GM18507 (cell line): ENCODE measurements at regions not wholly inside any gene's neighbourhood (a gene's known extent, or its start where the extent isn't known, plus 50 kb on each side); places are given as distances from the start of the nearest gene placed in this dataset.
"Not testable (repeated sequence)": the region's sequence is repeated elsewhere in the genome, so short reads cannot be mapped to it uniquely, and the experiment has no call there.

Experiments used
- DNase-seq: peaks from one replicate; pipeline ENCODE4 v3.0.0; 2011; ENCODE audit warnings: low read depth; ENCODE audit not compliant: insufficient read length; ENCODE audit errors: extremely low spot score
- FAIRE-seq: peaks from 2 replicates; lab custom pipeline; 2011; peaks lifted over from hg19 to GRCh38; lab: Jason Lieb, UNC

DNA sequence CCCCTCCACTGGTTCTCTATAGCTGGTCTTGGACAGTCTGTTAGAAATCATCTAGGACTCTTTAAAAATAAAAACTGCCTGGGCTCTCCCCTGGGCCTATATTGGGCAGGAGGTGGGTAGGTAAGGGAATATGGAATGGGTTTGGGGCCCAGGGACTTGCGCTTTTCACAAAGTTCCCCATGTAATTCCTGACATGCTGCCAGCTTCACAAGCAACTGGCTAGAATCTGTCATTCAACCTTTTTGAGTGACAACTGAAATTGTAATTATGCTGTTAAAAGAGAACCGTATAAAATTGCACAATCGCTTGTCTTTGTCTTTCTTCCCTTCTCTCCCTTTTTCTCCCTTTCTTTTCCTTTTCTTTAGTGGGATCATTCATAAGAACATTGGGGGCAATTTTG lies 603.1 kb downstream of the EBF1 start:
- DNase-seq (no peak), FAIRE-seq (no peak)

DNA sequence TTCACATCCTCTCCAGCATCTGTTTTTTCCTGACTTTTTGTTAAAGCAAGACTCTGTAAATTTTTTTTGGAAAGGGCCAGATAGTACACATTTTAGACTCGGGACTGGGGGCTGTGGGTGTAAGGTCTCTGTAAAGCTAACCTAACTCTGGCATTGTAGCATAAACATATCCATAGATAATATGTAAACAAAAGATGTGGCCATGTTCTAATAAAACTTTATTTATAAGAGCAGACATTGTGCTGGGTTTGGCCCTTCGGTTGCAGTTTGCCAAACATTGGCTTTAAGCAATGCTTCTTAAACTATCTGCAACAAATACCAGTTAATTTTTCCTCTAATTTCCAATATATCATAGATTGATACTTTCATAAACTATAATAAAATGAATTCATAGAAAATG lies 605.2 kb downstream of the EBF1 start:
- DNase-seq: no peak
- FAIRE-seq: no peak

DNA sequence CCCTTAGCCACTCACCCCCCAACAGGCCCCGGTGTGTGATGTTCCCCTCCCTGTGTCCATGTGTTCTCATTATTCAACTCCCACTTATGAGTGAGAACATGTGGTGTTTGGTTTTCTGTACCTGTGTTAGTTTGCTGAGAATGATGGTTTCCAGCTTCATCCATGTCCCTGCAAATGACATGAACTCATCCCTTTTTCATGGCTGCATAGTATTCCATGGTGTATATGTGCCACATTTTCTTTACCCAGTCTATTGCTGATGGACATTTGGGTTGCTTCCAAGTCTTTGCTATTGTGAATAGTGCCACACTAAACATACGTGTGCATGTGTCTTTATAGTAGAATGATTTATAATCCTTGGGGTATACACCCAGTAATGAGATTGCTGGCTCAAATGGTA lies 605.7 kb downstream of the EBF1 start:
- not testable (repeated sequence) for DNase-seq, FAIRE-seq

DNA sequence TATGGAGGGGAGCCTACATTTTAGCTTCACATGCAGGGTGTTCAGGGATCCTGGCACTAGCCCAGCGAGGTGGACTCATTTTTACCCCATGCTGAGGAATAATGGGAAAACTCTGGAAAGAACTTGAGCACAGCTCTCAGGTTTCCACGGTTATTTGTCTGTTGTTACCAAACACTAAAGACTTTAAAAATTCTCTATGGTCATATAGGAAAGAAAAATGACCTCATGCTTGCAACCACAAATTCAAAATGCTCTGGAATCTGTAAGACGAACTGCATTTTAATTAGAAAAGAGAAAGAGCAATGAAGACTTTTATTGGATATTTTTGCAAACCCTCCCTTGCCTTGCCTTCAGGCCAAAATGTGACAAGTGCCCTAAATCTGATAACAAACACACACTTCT lies 606.9 kb downstream of the EBF1 start:
- FAIRE-seq: no peak

DNA sequence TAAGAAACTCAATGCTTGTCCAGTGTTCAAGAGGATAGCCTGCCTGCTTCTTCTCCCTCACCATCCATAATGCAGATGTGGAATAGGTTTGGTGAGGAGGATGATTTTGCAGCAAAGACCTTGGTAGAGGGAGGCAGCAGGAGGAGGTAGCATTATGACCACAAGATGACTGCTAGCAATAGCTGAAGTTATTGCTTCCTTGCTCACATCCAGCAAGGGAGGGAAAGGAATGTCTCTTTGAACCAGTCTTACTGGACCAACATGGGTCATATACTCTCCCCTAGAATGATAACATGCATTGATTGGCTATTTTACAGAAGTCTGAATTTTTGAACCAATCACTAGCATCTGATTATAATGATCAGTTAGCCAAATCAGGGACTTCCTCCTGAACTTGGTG lies 607.6 kb downstream of the EBF1 start:
- FAIRE-seq: no peak
- DNase-seq: no peak

More for the DNA sequence above, 606.9 kb downstream of the EBF1 start:
- DNase-seq: no peak

DNA sequence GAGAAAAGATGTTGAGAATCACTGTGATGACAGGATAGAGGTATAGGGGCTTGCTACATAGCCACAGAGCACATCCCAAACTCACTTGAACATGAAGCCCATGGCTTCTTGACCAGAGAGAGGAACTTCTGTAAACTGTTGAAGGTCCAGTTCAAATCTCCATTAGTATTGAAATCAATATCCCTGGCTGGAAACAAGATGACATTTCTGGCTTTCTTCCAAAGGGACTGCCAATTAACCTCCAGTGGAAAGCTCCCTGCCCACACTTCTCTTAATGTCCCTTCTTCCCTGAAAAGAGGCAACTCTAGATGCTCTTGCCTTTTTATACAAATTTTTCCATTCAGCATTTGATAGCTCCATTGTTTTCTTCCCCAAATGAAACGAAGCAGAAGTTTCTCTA lies 612.1 kb downstream of the EBF1 start:
- no peak for DNase-seq
- no peak for FAIRE-seq

DNA sequence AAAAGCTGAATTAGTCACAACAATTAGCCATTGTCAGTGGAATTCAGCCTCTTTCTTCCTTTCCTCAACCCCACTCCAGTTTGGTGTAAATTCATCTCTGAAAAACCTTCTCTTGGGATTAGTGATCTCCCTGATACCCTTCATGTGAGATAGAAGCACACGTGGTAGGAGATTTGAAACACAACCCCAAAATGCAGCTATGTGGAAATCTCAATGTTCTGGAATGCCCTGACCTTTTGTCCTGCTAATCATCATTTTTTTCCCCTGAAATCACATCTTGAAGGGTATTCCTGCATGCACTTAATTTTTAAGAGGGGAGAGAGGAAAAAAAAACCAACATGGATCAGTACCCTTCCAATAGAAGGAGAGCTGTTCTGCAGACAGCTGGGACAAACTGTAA lies 612.6 kb downstream of the EBF1 start:
- DNase-seq: no peak
- FAIRE-seq: no peak

DNA sequence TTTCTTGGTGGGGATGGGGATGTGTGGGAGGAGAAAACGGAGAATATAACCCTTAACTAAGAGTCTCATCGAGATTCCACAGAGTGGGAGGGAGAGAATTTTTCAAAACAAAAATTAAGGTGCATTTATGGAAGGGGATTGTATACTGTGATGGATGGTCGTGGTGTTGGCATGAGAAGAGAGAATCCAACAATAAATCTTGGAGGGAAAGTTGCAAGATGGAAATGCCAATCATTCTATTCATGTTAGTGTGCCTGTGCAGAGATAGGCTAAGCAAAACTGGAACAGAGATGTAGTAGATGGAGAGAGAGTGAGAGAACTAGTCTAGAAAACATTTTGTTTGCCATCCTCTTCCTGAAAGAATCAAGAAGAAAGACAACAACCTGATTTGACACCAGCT lies 613.1 kb downstream of the EBF1 start:
- no peak for FAIRE-seq
- DNase-seq: no peak

DNA sequence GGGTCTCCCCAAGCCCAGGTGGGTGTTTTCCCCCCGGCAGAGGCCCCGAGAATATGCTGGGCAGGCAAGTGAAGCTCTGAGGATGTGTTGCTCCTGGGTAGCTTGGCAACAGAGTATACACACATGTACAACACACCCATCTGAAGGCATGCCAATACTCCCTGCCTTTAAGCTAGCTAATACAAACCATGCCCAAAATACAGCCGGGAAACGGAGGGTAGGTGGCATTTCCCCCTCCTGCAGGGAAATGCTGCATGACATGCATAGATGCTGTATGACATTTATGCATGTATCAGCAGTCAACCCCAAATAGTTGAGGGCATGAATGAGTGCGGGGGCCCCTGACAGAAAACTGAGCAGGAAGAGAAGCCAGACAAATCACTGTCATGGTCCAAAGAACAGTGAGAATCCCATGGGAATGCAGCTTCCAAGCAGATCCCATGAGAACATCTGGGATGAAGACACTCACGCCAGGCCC lies 614.1 kb downstream of the EBF1 start:
- FAIRE-seq (no peak), DNase-seq (no peak)

DNA sequence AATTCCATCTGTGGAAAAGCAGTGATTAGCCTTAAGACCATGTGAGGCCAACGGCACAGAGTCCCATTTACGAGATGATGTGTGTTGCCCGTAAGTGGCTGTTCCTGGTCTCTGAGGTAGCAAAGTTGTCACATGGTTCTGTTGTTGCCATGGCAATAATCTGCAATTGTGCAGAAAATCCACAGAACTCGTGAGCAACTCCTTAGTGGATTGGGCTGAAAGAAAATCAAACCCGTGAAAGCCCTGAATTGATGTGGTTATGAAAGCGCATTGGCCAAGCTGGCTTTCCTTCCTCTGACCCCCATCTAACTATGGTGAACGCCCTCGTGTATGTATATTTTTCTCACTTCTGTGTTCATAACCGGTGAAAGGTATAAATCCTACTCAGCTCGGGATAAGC lies 614.7 kb downstream of the EBF1 start:
- FAIRE-seq (no peak), DNase-seq (no peak)

DNA sequence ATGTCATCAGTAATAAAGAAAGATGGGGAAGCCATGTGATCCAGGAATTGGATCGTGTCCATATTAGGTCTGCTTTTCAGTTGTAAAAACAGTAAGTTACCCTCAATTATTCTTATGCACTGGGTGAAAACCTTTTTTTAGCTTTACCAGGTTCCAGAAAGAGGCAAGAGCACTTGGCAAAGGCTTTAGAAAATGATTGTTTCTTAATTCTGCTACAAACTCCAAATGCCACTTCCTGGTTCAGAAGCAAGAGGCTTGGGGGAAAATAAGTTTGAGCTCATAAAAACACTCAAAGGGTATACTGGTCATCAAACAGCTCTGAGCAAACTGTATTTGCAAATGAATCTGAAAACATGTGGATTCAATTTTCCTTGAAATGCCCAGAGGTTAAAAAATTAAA lies 615.6 kb downstream of the EBF1 start:
- FAIRE-seq (no peak), DNase-seq (no peak)

DNA sequence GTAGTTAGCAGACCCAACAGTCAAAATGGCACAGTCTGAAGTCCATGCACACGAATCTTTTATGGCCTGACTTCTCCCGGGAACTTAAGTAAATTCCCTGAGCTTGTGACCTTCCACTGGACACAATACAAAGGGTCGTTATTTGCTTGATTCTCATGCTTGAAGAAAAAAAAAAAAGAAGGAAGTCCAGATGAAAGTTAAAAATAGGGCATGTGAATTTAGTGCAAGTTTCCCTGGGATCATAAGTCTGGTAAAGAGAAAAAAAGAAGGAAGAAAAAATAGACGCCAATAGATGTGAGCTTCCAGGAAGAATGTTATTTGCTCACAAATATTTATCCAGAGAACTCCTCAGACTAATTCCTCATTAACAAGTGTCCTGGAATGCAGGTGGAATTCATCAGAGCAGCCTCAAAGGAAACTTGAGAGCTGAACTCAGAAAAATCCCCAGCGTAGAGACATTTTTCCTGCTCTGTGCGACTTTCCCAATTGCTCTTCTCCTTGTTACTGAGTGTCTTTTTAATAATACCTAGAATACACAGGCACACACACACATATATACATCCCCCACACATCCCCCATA lies 616.3 kb downstream of the EBF1 start:
- DNase-seq (no peak), FAIRE-seq (no peak)

DNA sequence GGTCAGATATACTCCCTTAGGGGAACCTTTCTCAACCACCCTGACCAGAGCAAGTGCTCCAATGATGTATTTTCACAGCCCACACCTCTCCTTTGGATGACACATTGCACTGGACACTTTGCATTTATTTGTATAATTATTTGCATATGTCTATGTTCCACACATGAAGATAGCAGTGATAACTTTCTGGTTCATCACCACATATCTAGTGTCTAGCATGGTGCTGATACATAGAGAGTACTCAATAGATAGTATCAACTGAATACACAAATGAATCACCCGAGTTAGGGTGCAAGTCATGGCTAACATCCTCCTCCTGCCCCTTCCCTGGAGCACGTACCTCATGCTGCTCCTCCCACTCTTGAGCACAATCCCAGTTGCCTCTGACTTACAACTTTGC lies 617.6 kb downstream of the EBF1 start:
- no peak for DNase-seq

DNA sequence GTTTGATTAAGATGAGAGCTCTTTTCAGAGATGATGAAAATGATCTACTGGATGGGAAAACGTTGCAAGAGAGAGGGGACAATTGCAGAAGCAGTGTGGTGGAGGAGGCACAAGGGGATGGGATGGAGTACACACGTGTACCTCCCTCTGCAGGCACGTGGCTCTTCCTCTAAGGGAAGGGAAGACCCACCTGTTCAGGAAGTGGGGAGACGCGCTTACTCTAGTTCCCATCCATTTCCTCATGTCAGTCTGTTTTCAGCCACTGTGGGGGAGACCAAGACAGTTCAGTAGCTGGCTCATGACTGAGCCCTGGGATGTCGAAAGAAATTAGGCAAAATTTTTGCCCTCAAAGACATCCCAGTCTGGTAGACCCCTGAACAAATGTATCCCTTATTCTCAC lies 619.2 kb upstream of the CLINT1 start:
- no peak for DNase-seq
- FAIRE-seq: peak; percentile 35

More for the DNA sequence above, 617.6 kb downstream of the EBF1 start:
- FAIRE-seq: no peak

DNA sequence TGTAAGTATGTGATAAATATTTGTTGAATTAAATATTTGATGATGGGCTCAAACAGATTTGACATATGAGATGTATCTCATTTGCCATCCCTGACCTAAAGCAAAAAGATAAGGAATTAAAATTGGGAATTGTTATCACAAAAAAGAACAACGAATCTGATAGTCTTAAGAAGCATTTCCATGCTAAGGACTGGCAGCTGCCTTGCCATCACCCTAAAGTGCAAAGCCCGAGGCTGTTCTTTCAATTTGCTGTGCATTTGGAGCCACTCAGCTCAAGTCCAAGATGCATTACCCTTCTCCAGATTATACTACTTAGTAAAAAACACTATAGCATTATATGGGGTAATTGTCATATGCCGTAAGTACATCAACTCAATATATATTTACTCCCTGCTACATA lies 618.3 kb upstream of the CLINT1 start:
- FAIRE-seq (no peak), DNase-seq (no peak)

DNA sequence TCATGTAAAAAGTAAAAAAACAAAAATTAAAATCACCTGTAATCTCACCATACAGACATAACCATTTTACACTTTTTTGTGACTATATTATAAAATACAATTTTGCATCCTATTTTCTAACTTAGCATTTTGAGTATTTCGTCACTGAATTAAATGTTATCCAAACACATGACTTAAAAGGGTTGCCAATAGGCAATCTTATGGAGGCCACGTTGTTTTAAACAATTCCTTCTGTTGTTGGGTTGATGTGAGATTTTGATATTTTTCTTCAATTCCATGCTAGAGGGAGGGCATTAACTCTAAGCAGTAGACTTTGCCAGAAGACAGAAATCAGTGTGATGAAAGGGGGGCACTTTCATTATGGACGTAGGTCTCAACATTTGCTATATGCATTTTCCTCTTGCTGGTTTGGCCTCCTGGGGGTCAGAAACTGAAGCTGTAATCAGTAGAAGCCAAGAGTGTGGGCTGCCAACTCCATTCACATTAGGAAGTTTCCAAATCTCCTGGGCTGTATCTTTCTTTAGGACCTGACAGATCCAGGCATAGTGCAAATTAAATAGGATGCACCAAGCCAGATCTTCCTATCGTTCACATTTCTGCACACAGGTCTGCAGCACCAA lies 614.2 kb upstream of the CLINT1 start:
- no peak for FAIRE-seq

DNA sequence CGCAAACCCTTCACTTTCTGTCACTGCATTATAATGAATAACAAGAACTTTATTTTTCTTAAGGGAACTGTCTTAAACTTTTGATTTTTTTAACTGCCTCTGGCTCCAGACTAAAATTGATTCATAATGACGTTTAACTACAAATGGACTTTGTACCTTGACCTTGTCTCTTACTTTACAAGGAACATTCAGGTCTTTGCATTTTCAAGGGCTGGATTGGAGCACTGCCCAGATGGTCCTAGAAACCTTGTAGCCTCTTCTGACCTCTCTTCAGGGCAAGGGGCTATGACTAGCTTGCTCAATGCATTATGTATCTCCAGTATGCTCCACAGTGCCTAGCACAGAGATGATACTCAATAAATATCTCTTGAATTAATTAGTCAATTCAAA lies 612.6 kb upstream of the CLINT1 start:
- FAIRE-seq (no peak), DNase-seq (no peak)

More for the DNA sequence above, 614.2 kb upstream of the CLINT1 start:
- DNase-seq: no peak

DNA sequence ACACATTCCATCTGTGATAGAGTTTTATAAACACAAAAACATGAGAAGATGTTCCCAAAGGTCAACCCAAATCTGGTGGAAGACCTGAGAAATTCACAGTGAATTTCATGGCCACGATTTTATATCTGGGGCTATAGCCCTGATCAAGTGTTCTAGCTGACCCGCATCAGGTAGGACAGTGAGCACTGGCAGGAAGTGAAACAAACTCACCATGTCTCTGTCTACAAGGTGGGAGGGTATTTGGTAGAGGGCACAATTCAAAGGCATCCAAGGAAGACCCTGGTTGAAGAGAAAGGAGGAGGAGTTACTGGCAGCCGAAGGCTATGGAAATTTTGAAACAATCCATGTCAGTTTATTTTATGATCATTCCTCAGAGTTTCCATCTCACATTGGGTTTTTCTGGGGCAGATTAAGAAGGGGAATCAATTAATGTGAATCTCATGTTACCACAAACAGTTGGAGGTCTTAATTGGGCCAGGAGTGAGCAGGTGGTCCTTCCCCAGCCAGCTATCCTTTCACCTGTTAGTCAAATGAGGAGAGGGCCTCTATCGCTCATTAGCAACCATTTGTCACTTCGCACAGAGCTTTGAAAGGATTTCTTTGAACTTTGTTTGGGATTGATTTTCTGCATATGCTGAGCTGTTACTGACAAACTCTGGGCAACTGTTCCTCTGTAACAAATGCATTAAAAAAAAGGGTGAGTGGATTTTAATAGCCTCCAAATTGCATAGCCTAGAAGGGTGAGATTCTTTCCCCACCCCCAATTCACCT lies 612.0 kb upstream of the CLINT1 start:
- DNase-seq (no peak), FAIRE-seq (no peak)

DNA sequence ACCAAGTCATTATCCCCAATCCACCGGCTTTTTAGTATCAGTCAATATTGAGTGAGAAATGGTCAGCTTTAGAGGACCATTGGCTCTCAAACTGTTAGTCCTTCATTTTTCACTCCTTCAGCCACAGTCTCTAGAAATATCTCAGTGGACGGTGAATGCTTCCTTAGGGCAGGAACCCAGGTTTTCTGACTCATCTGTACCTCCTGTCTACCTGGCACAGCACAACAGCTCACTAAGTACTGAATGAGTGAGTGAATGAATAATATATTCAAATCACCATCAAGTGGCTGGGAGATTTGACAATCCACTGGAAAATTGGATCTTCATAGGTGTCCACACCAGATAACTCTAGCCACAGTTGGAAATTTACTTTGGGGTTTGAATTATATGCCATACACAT lies 609.5 kb upstream of the CLINT1 start:
- FAIRE-seq: no peak
- DNase-seq: no peak

DNA sequence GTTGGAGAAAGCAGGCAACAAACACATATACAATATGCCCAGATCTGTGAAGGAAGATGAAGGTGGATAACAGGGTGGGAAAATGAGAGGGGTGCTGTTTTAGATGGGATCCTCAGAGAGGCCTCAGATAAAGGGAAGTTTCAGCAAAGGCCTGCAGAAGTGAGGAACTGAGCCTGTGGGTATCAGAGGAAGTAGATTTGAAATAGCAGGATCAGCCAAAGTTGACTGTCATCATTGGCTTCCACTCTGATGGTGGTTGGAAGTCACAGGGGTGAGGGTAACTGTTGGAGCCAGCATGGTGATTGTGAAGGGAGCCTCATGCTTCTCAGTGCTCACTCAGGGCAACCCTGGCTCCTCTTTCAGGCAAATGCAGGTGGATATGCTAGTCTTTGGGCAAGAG lies 607.2 kb upstream of the CLINT1 start:
- no peak for FAIRE-seq

More for the DNA sequence above, 607.2 kb upstream of the CLINT1 start:
- no peak for DNase-seq
